ENCODE measurements at regions not wholly inside any gene's neighbourhood (a gene's known extent, or its start where the extent isn't known, plus 50 kb on each side); places are given as distances from the start of the nearest gene placed in this dataset.

DNA sequence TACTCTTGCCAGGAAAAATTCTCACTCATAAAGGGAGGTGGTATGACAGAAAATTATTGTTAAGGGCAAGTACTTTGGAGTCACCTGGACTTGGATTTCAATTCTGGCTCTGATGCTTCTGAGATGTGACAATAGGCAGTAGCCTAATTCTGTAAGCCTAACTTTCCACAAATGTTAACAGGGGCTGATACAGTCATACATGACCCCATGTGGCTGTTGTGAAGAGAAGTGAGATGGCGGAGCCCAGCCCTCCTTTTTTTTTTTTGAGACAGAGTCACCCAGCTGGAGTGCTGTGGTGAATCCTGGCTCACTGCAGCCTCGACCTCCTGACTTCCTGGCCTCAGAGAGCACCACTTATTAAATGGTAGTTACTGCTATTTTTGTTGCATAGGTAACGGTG, 54.4 kb upstream of the IRF2 start:
- DNase-seq (ENCODE audit: low spot score): no peak

DNA sequence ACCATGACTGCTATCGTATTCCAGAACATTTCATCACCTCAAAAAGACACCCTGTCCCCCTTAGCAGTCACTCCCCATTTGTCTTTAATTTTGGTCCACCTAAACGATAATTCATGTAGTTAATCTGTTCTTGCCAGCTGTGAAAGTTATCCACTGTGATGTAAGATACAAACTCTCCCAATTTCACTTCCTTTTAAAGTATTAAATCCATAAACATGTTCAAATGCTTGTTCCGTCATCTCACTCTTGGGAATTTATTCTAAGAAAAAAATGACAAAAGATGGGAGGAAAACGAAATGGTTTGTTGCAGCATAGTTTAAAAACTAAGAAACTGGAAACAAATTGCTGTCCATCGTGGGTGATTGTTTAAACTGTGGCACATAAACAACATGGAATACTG, 53.7 kb upstream of the IRF2 start:
- DNase-seq (ENCODE audit: low spot score): no peak

DNA sequence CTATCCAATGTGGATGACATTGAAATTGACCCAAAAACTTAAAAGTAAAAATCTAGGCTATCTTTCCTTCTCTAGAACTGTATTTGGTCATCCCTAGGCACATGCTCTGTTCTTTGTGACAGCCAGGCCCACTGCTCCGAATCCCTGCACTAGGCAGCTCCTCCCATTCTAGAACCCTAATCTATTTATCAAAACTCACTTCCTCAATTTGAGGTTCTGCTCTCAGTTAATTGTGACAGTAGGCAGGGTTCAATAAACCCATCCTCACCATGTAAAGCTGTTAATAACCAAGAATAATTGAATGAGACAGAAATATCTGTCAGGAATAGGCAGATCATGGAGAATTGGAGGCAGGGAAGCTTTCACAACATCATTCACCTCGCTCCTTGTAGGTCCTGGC, 51.9 kb upstream of the IRF2 start:
- DNase-seq (ENCODE audit: low spot score): no peak

Data from D341Med (cell line).